ENCODE measurements at regions not wholly inside any gene's neighbourhood (a gene's known extent, or its start where the extent isn't known, plus 50 kb on each side); places are given as distances from the start of the nearest gene placed in this dataset.

GRCh38 chr18:66440433-66440832 lies 163.5 kb downstream of the CDH19 start:
- DNase-seq (peak in 2 of 3 donors; percentile 35 to 45), ATAC-seq (peak; percentile 14 to 87 (median 28))
- intact Hi-C loops (cut with DNase I) = no loop called here
- no peaks in the 10 kb centered on the region for H3K9me3 ChIP-seq
- no peak overlapping the region for H3K4me3 ChIP-seq
- H3K36me3 ChIP-seq = no peaks in the 10 kb centered on the region
- H3K27me3 ChIP-seq = no peaks in the 10 kb centered on the region
- H3K4me1 ChIP-seq = no peaks in the 10 kb centered on the region
- 37% methylated on average over 4 of the region's 6 CpGs for WGBS (ENCODE audit: insufficient coverage, low coverage, low lambda C conversion rate, missing lambda C conversion rate)
- no peak overlapping the region for H3K27ac ChIP-seq
- TF ChIP-seq POLR2A (IDR thresholded peaks at IDR 0.05) (no peak), CTCF (IDR thresholded peaks at IDR 0.05) (no peak)

GRCh38 chr18:66439670-66440069 lies 164.2 kb downstream of the CDH19 start:
- H3K36me3 ChIP-seq = no peaks in the 10 kb centered on the region
- ATAC-seq = peak in 1 of 4 donors; percentile 13

GRCh38 chr18:66438711-66439536 lies 165.0 kb downstream of the CDH19 start:
- WGBS (ENCODE audit: insufficient coverage, low coverage, low lambda C conversion rate, missing lambda C conversion rate) = 14% methylated on average over 1 of the region's 1 CpG
- intact Hi-C loops (cut with DNase I) = no loop called here

More at GRCh38 chr18:66439670-66440069, 164.2 kb downstream of the CDH19 start:
- H3K4me1 ChIP-seq = no peaks in the 10 kb centered on the region
- TF ChIP-seq POLR2A (IDR thresholded peaks at IDR 0.05) = no peak
- TF ChIP-seq CTCF (IDR thresholded peaks at IDR 0.05) = no peak
- H3K9me3 ChIP-seq = no peaks in the 10 kb centered on the region
- intact Hi-C loops (cut with DNase I) = no loop called here
- DNase-seq = no peak
- no peak overlapping the region for H3K4me3 ChIP-seq
- no peak overlapping the region for H3K27ac ChIP-seq
- H3K27me3 ChIP-seq = no peaks in the 10 kb centered on the region
- WGBS (ENCODE audit: insufficient coverage, low coverage, low lambda C conversion rate, missing lambda C conversion rate) = 79% methylated on average over 3 of the region's 7 CpGs

GRCh38 chr18:66432636-66433035 lies 171.3 kb downstream of the CDH19 start:
- Histone ChIP-seq H3K36me3 (no peaks in the 10 kb centered on the region), H3K4me1 (no peaks in the 10 kb centered on the region), H3K27ac (no peak overlapping the region), H3K4me3 (no peak overlapping the region), H3K9me3 (no peaks in the 10 kb centered on the region), H3K27me3 (no peaks in the 10 kb centered on the region)
- no peak for ATAC-seq
- no peak for DNase-seq
- 55% methylated on average over 1 of the region's 1 CpG for WGBS (ENCODE audit: insufficient coverage, low coverage, low lambda C conversion rate, missing lambda C conversion rate)
- intact Hi-C loops (cut with DNase I) = no loop called here
- TF ChIP-seq CTCF (IDR thresholded peaks at IDR 0.05) = no peak
- TF ChIP-seq POLR2A (IDR thresholded peaks at IDR 0.05) = no peak

More at GRCh38 chr18:66438711-66439536, 165.0 kb downstream of the CDH19 start:
- no peak overlapping the region for H3K4me3 ChIP-seq
- no peak overlapping the region for H3K27ac ChIP-seq
- ATAC-seq (no peak), DNase-seq (no peak)
- H3K36me3 ChIP-seq = no peaks in the 10 kb centered on the region
- H3K27me3 ChIP-seq = no peaks in the 10 kb centered on the region
- H3K9me3 ChIP-seq = no peaks in the 10 kb centered on the region
- no peaks in the 10 kb centered on the region for H3K4me1 ChIP-seq
- TF ChIP-seq CTCF (IDR thresholded peaks at IDR 0.05) (no peak), POLR2A (IDR thresholded peaks at IDR 0.05) (no peak)
